Pons (tissue), 1 donor: ENCODE measurements at regions not wholly inside any gene's neighbourhood (a gene's known extent, or its start where the extent isn't known, plus 50 kb on each side); places are given as distances from the start of the nearest gene placed in this dataset.
A peak's percentile ranks its signal among the peaks of the same experiment; 100 is the strongest.

Experiments used
- DNase-seq: peaks from one replicate; pipeline ENCODE4 v3.0.0-alpha.2; 2016; ENCODE audit warnings: low spot score

GRCh38 chr2:172153156-172153555 is 50.5 kb upstream of the DLX2 start:
- DNase-seq: no peak

GRCh38 chr2:172153757-172154156 is 51.1 kb upstream of the DLX2 start:
- no peak for DNase-seq

- no peak for DNase-seq
Measured at GRCh38 chr2:172155752-172156151, 53.1 kb upstream of the DLX2 start.

GRCh38 chr2:172160839-172161238 is 58.1 kb upstream of the DLX2 start:
- no peak for DNase-seq

- DNase-seq: no peak
Measured at GRCh38 chr2:172162225-172162733, 59.6 kb upstream of the DLX2 start.

- no peak for DNase-seq
Measured at GRCh38 chr2:172162739-172163336, 60.1 kb upstream of the DLX2 start.

- DNase-seq: peak; percentile 18
Measured at GRCh38 chr2:172168917-172169346, 66.2 kb upstream of the DLX2 start.

- DNase-seq: no peak
Measured at GRCh38 chr2:172169611-172170010, 66.9 kb upstream of the DLX2 start.

GRCh38 chr2:172172513-172173173 is 69.9 kb upstream of the DLX2 start:
- peak; percentile 9 for DNase-seq

- DNase-seq: no peak
Measured at GRCh38 chr2:172173174-172173706, 70.5 kb upstream of the DLX2 start.

GRCh38 chr2:172177581-172177980 is 74.9 kb upstream of the DLX2 start:
- DNase-seq: no peak

GRCh38 chr2:172177996-172178395 is 75.3 kb upstream of the DLX2 start:
- DNase-seq: no peak

- no peak for DNase-seq
Measured at GRCh38 chr2:172179045-172179701, 76.5 kb upstream of the DLX2 start.

- DNase-seq: no peak
Measured at GRCh38 chr2:172181840-172182239, 79.1 kb upstream of the DLX2 start.

- DNase-seq: no peak
Measured at GRCh38 chr2:172182624-172183023, 79.9 kb upstream of the DLX2 start.

- no peak for DNase-seq
Measured at GRCh38 chr2:172193331-172194089, 90.8 kb upstream of the DLX2 start.

- DNase-seq: no peak
Measured at GRCh38 chr2:172195836-172196376, 93.2 kb upstream of the DLX2 start.

- no peak for DNase-seq
Measured at GRCh38 chr2:172196768-172197431, 94.2 kb upstream of the DLX2 start.

GRCh38 chr2:172198361-172198760 is 95.7 kb upstream of the DLX2 start:
- no peak for DNase-seq

- DNase-seq: no peak
Measured at GRCh38 chr2:172198908-172199307, 96.2 kb upstream of the DLX2 start.

- no peak for DNase-seq
Measured at GRCh38 chr2:172200495-172201085, 97.9 kb upstream of the DLX2 start.
